NCI-H774 (cell line): ENCODE measurements at regions not wholly inside any gene's neighbourhood (a gene's known extent, or its start where the extent isn't known, plus 50 kb on each side); places are given as distances from the start of the nearest gene placed in this dataset.

ENCODE experiments used
- DNase-seq: peaks from one replicate; lab custom pipeline; 2025; lab: John Stamatoyannopoulos, UW

GRCh38 chr15:70279096-70279495, 181.4 kb upstream of the TLE3 start:
- no peak for DNase-seq

- DNase-seq: no peak
These were observed 180.9 kb upstream of the TLE3 start for GRCh38 chr15:70278644-70279043.

DNA sequence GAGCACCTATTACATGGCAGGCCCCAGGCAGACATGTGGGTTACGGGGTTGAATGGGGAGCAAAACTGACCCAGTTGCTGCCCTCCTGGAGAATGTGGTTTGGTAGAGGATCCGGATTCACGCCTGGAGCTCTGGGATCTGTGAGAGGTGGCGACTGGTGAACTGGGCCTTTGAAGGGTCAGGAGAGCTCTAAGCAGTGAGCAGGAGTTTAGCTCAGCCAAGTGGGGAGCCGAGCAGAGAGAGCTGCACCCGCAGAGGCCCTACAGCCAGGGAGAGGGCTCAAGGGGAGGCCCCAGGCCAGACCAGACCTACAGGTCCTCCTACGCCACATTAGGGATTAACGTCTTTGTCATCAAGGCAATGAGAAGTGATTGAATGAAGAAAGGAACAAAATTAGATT, 179.8 kb upstream of the TLE3 start:
- no peak for DNase-seq

DNA sequence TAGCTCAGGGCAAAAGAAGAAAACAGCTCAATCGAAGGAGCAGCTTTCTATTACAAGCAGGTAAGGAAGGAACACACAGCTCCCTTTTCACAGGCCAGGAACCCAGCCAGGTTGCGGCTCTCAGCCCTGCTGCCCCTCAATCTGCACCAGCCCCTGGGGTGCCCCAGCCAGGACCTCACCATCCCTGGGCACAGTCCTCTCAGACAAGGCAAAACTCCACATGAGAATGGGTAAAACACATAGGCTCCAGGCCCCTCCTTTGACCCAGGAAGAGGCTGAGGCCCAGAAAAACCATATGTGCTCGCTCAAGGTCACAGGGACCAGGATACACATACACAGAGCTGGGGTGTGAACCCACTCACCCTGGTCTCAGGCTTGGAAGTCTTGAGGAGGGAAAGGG, 178.7 kb upstream of the TLE3 start:
- no peak for DNase-seq

DNA sequence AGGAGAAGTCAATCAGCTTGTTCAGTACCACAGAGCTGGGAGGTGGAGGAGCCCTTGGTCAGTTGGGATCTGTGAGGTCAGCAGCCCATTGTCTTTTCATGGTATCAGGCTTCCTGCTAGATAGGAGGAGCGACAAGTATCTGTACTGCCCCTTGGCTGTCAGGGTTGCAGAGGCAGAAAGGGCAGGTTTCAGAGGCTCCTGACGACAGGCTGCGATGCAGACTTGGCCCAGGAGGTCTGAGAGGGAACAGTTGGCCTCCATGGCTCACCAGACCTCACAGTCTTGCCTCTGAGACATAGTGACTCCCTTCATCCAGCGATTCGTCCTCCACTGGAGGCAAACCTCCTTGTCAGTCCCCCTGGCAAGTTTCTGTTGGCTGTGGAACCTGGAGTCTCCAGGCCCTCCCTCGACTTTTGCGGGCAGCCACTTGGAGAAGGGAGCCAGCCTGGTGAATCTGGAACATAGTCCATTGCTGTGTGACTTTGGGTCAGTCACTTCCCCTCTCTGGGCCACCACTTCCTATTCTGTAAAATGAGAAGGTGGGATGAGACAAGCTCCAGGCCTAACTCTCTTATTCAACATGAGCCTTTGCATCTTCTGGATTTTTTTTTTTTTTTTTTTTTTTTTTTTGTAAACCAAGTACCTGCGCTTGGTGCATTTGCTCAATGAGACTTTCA, 177.9 kb upstream of the TLE3 start:
- DNase-seq: no peak

DNA sequence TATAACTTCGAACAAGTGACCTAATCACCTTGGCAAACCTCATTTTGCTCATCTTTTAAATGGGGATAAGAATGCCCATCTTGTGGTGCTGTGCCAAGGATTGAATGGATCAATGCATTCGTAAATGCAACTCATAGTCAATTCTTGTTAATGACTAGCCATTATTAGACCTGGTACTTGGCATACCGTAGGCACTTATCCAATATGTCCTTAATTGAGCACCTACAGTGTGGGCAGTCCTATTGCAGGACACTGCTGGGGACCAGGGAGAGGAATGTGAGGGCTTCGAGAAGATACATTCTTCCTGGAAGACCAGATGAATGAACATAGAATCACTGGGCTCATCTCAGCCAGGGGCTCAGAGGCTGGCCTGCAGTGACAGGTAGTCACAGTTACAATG, 177.2 kb upstream of the TLE3 start:
- DNase-seq: no peak

- no peak for DNase-seq
These were observed 176.7 kb upstream of the TLE3 start for GRCh38 chr15:70274255-70274880.

DNA sequence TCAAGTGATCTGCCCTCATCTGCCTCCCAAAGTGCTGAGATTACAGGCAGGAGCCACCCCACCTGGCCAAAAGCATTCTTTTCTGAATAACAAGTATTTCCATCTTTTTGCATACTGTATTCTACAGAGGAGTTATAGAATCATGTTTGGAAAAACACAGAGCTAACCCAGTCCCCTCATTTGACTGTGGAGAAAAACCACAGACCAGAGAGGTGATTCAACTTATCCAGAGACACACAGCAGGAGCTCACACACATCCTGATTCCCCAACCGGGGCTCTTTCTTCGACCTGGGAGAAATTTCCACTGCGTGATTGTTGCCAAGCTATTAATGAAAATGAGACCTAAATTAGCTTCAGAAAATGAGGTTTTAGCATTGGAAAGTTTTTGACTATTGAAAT, 176.1 kb upstream of the TLE3 start:
- DNase-seq: no peak

DNA sequence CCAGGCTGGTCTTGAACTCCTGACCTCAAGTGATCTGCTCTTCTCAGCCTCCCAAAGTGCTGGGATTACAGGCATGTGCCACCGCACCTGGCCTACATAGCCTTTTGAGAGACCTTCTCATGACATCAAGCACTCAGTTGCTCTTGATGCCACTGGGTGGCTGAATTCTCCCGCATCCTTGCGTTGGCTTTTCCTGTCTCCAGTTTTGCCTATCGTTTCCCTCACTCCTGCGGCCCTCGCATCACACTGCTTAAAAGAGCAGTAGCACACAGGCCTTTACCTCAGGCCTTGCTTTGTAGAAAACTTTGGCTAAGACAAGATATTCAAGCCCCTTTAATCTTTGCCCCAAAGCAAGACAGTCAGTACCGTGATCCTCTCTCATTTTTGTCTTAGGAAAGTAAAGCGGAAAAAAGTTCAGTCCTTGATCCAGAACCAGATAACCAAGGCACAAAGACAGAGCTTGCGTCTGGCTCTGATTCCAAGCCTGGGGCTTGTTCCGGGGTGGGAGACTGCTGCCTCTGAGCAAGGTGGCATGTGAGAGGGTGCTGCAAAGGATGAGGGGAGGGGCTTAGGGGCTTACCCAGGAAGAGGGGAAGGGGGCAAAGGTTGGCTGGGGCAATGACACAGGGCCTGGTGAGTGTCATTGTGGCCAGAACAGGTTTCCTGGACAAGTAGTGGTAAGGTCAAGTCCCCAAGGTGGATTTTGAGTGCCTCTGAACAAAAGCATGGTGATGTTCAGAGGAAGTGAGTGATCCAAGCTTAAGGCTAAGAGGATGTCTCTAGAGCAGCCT, 175.0 kb upstream of the TLE3 start:
- DNase-seq: no peak

DNA sequence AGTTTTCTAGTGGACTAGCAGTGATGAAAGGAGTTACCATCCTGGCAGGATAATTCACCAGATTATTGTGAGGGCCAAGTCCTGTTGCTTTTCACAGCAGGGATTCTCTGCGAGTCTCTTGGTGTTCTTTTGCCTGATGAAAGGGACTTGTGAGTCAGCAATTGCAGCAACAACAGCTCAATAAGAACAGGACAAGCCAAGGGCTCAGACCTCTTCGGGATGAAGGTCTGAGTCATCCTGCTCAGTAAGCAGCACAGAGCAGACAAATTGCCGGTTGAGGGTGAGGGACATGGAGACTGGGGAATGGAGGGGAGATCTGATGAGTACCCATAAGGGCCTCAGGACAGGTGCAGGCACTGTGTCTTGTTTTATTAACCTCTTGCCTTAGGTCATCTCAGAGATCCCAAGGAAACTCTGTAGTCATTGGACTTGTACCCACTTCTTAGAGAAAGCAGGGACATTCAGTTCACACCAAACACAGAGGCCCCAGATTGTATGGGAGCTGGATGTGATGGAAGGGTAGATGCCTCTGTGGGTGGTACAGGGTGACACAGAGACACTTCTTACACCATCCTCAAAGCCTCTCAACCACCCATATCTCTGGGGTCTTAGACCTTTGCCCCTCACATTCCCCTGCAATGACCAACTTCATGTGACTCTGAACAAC, 173.8 kb upstream of the TLE3 start:
- DNase-seq: no peak

DNA sequence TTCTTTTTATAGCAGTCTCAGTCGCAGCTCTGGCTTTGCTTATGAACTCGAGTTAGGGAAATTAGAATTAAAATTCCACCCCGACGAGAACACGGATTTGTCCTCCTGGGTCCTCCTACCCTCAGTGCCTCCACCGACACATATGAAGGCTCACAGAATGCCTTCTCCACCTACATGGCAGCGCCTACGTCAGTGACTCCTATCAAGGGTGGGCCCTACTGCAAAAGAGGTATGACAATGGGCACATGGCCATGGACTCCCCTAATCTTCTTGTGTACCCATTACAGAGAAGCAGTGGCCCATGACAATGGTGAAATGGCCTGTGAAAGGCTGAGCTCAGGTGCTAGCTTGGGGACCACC, 173.0 kb upstream of the TLE3 start:
- no peak for DNase-seq

DNA sequence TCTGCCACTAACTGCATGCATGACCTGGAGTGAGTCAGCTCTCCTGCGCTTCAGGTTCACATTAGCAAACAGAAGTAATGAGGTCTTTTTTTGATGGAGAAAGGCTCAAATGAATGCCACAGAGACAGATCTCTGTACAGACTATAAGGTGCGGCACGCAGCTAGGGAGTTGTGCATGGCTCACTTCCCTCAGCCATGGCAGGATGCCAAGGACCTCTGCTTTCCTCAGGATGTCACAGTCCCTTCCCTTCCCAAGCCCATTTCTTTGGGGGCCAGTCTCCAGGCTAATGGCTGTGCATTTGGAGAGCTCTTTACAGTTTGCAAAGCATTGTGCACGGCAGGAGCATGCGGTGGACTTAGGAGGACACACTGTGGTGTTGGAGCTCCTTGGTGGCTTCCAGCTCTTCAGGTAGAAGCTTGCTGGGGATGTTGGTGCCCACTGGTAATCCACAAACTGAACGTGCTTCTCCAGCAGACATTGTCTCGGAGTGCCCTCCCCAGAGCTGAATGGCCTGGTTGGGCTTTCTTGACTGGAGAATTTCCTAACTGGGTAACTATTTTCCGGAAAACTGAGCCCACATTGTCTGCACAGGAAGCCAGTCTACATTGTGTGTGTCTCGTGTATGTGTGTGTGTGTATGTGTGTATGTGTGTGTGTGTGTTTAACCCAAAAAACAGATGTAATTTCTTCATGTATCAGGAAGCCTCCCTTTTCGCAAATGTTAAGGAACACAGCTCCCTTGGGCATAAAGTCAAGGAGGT, 172.5 kb upstream of the TLE3 start:
- no peak for DNase-seq

DNA sequence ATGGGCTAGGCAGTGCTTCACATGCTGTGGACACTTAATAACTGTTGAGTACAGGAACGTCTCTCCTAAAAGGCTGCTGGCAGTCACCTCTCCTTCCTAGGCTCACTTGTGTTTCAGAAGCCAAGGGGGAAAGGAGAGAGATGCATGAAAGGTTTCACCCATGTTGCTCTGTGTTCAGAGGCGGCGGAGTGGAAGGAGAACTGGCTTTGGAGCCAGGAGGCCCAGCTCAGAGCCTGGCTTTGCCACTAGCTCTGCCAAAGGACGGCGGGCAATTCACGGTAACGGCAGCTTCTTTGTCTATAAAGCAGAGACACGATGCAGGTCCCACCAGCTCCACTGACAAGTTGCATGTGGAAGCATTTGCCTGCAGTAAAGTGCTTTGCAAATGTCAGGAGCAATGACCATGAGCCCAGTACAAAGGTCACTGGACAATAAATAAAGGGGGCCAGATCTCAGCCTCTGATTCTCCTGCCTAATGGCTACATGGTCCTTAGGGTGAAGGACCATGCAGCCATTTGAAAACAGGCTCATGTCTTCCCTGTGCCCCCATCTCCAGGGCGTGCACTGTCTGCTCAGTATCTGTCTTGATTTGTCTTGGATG, 171.7 kb upstream of the TLE3 start:
- DNase-seq: no peak

DNA sequence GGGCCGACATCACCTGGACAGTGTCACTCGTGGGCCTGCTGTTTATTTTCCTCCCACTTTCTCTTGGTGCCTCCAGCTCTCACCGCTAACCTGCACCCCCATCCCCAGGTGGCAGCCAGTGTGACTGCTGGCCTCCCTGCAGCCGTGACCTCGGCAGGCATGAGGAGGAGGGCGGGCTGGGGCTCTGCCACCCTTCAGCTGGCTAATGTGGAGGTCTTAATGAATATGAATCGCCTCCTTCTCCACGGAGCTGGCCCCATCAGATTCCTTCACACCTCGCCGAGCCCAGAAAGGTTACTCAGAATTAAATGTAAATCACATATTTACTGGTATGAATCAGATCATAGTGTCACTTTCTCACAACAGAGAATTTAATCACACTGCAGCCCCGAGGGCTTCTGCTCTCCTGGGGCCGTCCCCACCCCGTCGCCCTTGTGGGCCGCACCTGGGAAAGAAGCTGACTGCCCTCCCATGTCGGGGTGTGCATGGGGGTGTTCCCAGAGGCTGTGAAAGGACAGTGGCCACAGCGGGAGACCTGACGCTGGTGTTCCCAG, 171.1 kb upstream of the TLE3 start:
- no peak for DNase-seq

DNA sequence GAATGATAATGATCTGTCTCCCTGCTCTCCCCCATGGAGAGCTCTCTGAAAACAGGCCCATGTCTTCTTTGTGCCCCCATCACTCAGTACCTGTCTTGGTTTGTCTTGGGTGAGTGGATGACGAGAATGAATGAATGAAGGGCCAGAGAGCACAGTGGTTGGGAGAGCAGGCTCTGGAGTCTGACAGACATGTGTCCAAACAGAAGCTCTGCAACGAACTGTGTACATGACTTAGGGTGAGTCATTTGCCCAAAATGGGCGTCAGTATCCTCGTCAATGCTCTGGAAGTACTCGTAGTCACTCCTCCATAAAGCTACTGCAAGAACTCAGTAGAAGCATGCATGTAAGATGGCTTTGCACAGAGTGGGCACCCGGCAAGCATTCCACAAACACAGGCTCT, 170.2 kb upstream of the TLE3 start:
- DNase-seq: no peak

- DNase-seq: no peak
These were observed 169.6 kb upstream of the TLE3 start for GRCh38 chr15:70267306-70267705.

- no peak for DNase-seq
These were observed 168.8 kb upstream of the TLE3 start for GRCh38 chr15:70266412-70267121.

- DNase-seq: no peak
These were observed 168.3 kb upstream of the TLE3 start for GRCh38 chr15:70265986-70266385.

- no peak for DNase-seq
These were observed 167.8 kb upstream of the TLE3 start for GRCh38 chr15:70265466-70265978.

- DNase-seq: no peak
These were observed 167.2 kb upstream of the TLE3 start for GRCh38 chr15:70264738-70265465.
